GM20000 (cell line): ENCODE measurements at regions not wholly inside any gene's neighbourhood (a gene's known extent, or its start where the extent isn't known, plus 50 kb on each side); places are given as distances from the start of the nearest gene placed in this dataset.

Experiments used
- DNase-seq: peaks from one replicate; pipeline ENCODE4 v3.0.0; 2012; ENCODE audit warnings: low spot score
- CTCF ChIP-seq: IDR thresholded peaks from 2 replicates; pipeline ENCODE4 v1.5.1; 2012; ENCODE audit warnings: mild to moderate bottlenecking, control low read depth; ENCODE audit errors: extremely low read depth, missing control alignments

GRCh38 chr9:87107072-87107471, 159.8 kb upstream of the GAS1 start:
- no peak for DNase-seq
- TF ChIP-seq CTCF: no peak

GRCh38 chr9:87108661-87109060, 161.4 kb upstream of the GAS1 start:
- TF ChIP-seq CTCF: no peak

GRCh38 chr9:87109231-87109631, 161.9 kb upstream of the GAS1 start:
- no peak for DNase-seq
- no peak for TF ChIP-seq CTCF

More at GRCh38 chr9:87108661-87109060, 161.4 kb upstream of the GAS1 start:
- no peak for DNase-seq

- no peak for TF ChIP-seq CTCF
- DNase-seq: no peak
These were observed 162.5 kb upstream of the GAS1 start for GRCh38 chr9:87109851-87110250.

GRCh38 chr9:87111010-87111409, 163.7 kb upstream of the GAS1 start:
- no peak for TF ChIP-seq CTCF
- no peak for DNase-seq

GRCh38 chr9:87112656-87113055, 165.3 kb upstream of the GAS1 start:
- DNase-seq: no peak
- TF ChIP-seq CTCF: no peak

- no peak for DNase-seq
- TF ChIP-seq CTCF: no peak
These were observed 166.6 kb upstream of the GAS1 start for GRCh38 chr9:87113874-87114273.
